Activated CD4-positive, alpha-beta T cell treated with anti-CD3 and anti-CD28 coated beads for 36 hours (primary cell): ENCODE measurements at regions not wholly inside any gene's neighbourhood (a gene's known extent, or its start where the extent isn't known, plus 50 kb on each side); places are given as distances from the start of the nearest gene placed in this dataset.

ENCODE experiments used
- ATAC-seq: fragments of 200-7000 bp; cut with Tn5 transposase; one replicate; pipeline ENCODE4 v1.10.0; 2021; ENCODE audit warnings: mild to moderate bottlenecking, moderate library complexity
- CTCF ChIA-PET: fragments of 350-600 bp; sonication (Branson Sonifier 250); formaldehyde crosslinking; loops from one replicate; lab custom pipeline; 2021; ENCODE audit warnings: antibody characterized with exemption; lab: Charles Lee
- POLR2A ChIA-PET: fragments of 350-600 bp; sonication (Branson Sonifier 250); formaldehyde crosslinking; loops from one replicate; lab custom pipeline; 2021; ENCODE audit warnings: antibody characterized with exemption, inconsistent platforms; lab: Charles Lee
- DNase-seq: peaks from one replicate; pipeline ENCODE4 v3.0.0-alpha.2; 2020
- H3K27ac Mint-ChIP-seq: one replicate; pipeline ENCODE4 v1.8.0; 2021; ENCODE audit warnings: mixed read lengths
- H3K27me3 Mint-ChIP-seq: one replicate; pipeline ENCODE4 v1.8.0; 2021; ENCODE audit warnings: mixed read lengths
- H3K36me3 Mint-ChIP-seq: one replicate; pipeline ENCODE4 v1.8.0; 2021; ENCODE audit warnings: low read depth, mixed read lengths
- H3K4me1 Mint-ChIP-seq: one replicate; pipeline ENCODE4 v1.8.0; 2021; ENCODE audit warnings: mixed read lengths
- H3K4me3 Mint-ChIP-seq: one replicate; pipeline ENCODE4 v1.8.0; 2021; ENCODE audit warnings: mild to moderate bottlenecking, moderate library complexity, mixed read lengths
- H3K9me3 Mint-ChIP-seq: one replicate; pipeline ENCODE4 v1.8.0; 2021; ENCODE audit warnings: low read depth, mixed read lengths
- intact Hi-C, 2 experiments: fragments of 100-400 bp; cut with DNase I in 1 of 2; cut with micrococcal nuclease in 1 of 2; formaldehyde crosslinking; loops; one replicate each; pipeline versions ENCODE4 v1.14.2 to v1.15.1; 2022 to 2024; cut with DNase I, micrococcal nuclease

DNA sequence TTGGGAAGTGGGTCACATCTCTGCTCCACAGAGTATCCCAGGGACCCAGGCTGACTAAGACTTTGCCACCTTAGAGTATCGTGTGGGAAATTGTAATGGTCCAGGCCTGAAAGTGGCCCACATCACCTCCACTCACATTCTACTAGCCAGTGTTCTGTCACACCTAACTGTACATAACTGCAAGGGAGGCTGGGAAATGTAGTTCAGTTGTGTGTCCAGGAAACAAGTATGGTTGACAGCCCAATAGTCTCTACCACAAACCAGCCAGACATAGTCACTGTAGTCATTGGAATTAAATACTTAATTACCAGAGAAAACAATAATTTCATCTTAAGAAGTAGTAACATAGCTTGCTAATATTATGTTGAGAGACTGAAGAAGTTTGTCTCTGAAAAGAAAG is 233.4 kb upstream of the S100G start:
- Mint-ChIP-seq H3K9me3 (no peaks in the 10 kb centered on the region), H3K4me3 (no peak overlapping the region), H3K36me3 (no peaks in the 10 kb centered on the region), H3K27ac (no peak overlapping the region), H3K27me3 (peaks cover 3% of the 10 kb centered on the region), H3K4me1 (no peaks in the 10 kb centered on the region)
- ATAC-seq (no peak), DNase-seq (no peak)
- CTCF ChIA-PET: interaction anchor here (0.8 kb wide), 1 partner anchor 19 kb away, joined by 3 read pairs; no protein-coding TSS in a partner anchor
- POLR2A ChIA-PET: no interaction called here
- intact Hi-C loops: no loop called here

- Mint-ChIP-seq H3K9me3 (no peaks in the 10 kb centered on the region), H3K36me3 (no peaks in the 10 kb centered on the region), H3K27me3 (no peaks in the 10 kb centered on the region), H3K4me1 (no peaks in the 10 kb centered on the region), H3K4me3 (no peak overlapping the region), H3K27ac (no peak overlapping the region)
- ChIA-PET POLR2A (no interaction called here), CTCF (no interaction called here)
- ATAC-seq (no peak), DNase-seq (no peak)
- intact Hi-C loops: no loop called here
These were observed 231.3 kb upstream of the S100G start for GRCh38 chrX:16418650-16419049.

DNA sequence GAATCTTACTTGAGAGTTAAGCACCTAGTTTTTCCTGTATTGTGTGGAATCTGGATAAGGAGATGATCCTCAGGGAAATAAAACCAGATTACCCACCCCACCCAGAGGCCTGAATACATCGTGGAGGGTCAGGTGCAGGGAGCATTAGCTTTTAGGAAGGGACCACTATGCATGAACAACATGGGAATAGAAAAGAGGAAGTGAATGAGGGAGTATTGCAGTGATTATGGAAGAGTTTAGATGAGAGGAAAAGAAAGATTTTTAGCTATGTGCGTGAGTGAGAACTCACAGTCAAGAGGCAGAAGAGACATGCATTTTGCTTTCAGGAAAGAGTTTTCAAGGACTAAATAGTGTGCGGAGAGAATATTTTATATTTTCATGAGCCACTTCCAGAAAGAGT is 222.3 kb upstream of the S100G start:
- intact Hi-C loops: no loop called here
- DNase-seq: no peak
- CTCF ChIA-PET: interaction anchor here (1.7 kb wide), 1 partner anchor 9 kb away, joined by 6 read pairs; no protein-coding TSS in a partner anchor

GRCh38 chrX:16429406-16429805 is 220.6 kb upstream of the S100G start:
- POLR2A ChIA-PET: no interaction called here
- Mint-ChIP-seq H3K4me3 (no peak overlapping the region), H3K27me3 (no peaks in the 10 kb centered on the region), H3K4me1 (peaks cover 13% of the 10 kb centered on the region), H3K36me3 (no peaks in the 10 kb centered on the region), H3K9me3 (no peaks in the 10 kb centered on the region), H3K27ac (no peak overlapping the region)
- CTCF ChIA-PET: interaction anchor here (1.5 kb wide), 1 partner anchor 14 kb away, joined by 3 read pairs; no protein-coding TSS in a partner anchor
- intact Hi-C loops: no loop called here
- DNase-seq (no peak), ATAC-seq (no peak)

More for the DNA sequence above, 222.3 kb upstream of the S100G start:
- no peak for ATAC-seq
- Mint-ChIP-seq H3K27me3 (no peaks in the 10 kb centered on the region), H3K36me3 (no peaks in the 10 kb centered on the region), H3K9me3 (no peaks in the 10 kb centered on the region), H3K27ac (no peak overlapping the region), H3K4me3 (no peak overlapping the region), H3K4me1 (peaks cover 9% of the 10 kb centered on the region)
- POLR2A ChIA-PET: no interaction called here

- ChIA-PET POLR2A (interaction anchor here (0.6 kb wide), 1 partner anchor 693 kb away, joined by 3 read pairs; the partner anchor contains the start of gene CA5B), CTCF (interaction anchor here (0.6 to 0.7 kb wide), 2 partner anchors 677 to 1380 kb away, joined by 3 read pairs; no protein-coding TSS in a partner anchor)
- H3K27ac Mint-ChIP-seq: no peak overlapping the region
- H3K9me3 Mint-ChIP-seq: no peaks in the 10 kb centered on the region
- H3K27me3 Mint-ChIP-seq: no peaks in the 10 kb centered on the region
- H3K36me3 Mint-ChIP-seq: no peaks in the 10 kb centered on the region
- DNase-seq (no peak), ATAC-seq (no peak)
- peaks cover 12% of the 10 kb centered on the region for H3K4me1 Mint-ChIP-seq
- H3K4me3 Mint-ChIP-seq: no peak overlapping the region
- intact Hi-C loops: loop anchor here in 1 of 2 experiments (10.0 kb wide), 1 partner anchor 666 kb away; no protein-coding TSS in a partner anchor
These were observed 218.7 kb upstream of the S100G start for GRCh38 chrX:16431266-16431665.

- no peaks in the 10 kb centered on the region for H3K9me3 Mint-ChIP-seq
- DNase-seq: peak; percentile 28
- no peak overlapping the region for H3K4me3 Mint-ChIP-seq
- CTCF ChIA-PET: interaction anchor here (0.6 to 0.8 kb wide), 2 partner anchors 264 to 359 kb away, joined by 3 read pairs; no protein-coding TSS in a partner anchor
- no peaks in the 10 kb centered on the region for H3K36me3 Mint-ChIP-seq
- H3K27ac Mint-ChIP-seq: no peak overlapping the region
- POLR2A ChIA-PET: no interaction called here
- no peak for ATAC-seq
- H3K4me1 Mint-ChIP-seq: peaks cover 12% of the 10 kb centered on the region
- H3K27me3 Mint-ChIP-seq: no peaks in the 10 kb centered on the region
- intact Hi-C loops: loop anchor here in 1 of 2 experiments (10.0 kb wide), 1 partner anchor 668 kb away; no protein-coding TSS in a partner anchor
These were observed 216.9 kb upstream of the S100G start for GRCh38 chrX:16433021-16433420.

GRCh38 chrX:16435399-16435986 is 214.5 kb upstream of the S100G start:
- ATAC-seq: no peak
- CTCF ChIA-PET: interaction anchor here (0.9 to 1.3 kb wide), 3 partner anchors 9 to 18 kb away, joined by 3 to 8 read pairs (median 7); no protein-coding TSS in a partner anchor

GRCh38 chrX:16436348-16437188 is 213.4 kb upstream of the S100G start:
- POLR2A ChIA-PET: no interaction called here
- Mint-ChIP-seq H3K36me3 (no peaks in the 10 kb centered on the region), H3K27me3 (no peaks in the 10 kb centered on the region), H3K27ac (no peak overlapping the region), H3K9me3 (no peaks in the 10 kb centered on the region), H3K4me1 (peaks cover 12% of the 10 kb centered on the region), H3K4me3 (no peak overlapping the region)
- DNase-seq (peak; percentile 77), ATAC-seq (peak; percentile 86)
- intact Hi-C loops: loop anchor here (2.0 to 10.0 kb wide), 3 partner anchors 234 to 672 kb away; no protein-coding TSS in a partner anchor
- CTCF ChIA-PET: interaction anchor here (0.6 to 1.7 kb wide), 15 partner anchors 8 to 294 kb away, joined by 3 to 8 read pairs (median 4); no protein-coding TSS in a partner anchor

More at GRCh38 chrX:16435399-16435986, 214.5 kb upstream of the S100G start:
- Mint-ChIP-seq H3K4me1 (peaks cover 12% of the 10 kb centered on the region), H3K9me3 (no peaks in the 10 kb centered on the region), H3K36me3 (no peaks in the 10 kb centered on the region), H3K27me3 (no peaks in the 10 kb centered on the region), H3K4me3 (no peak overlapping the region), H3K27ac (no peak overlapping the region)
- intact Hi-C loops: loop anchor here in 1 of 2 experiments (10.0 kb wide), 1 partner anchor 671 kb away; no protein-coding TSS in a partner anchor
- POLR2A ChIA-PET: no interaction called here
- DNase-seq: no peak

- DNase-seq (no peak), ATAC-seq (no peak)
- H3K36me3 Mint-ChIP-seq: no peaks in the 10 kb centered on the region
- no peaks in the 10 kb centered on the region for H3K4me1 Mint-ChIP-seq
- no peak overlapping the region for H3K4me3 Mint-ChIP-seq
- intact Hi-C loops: loop anchor here in 1 of 2 experiments (10.0 kb wide), 1 partner anchor 164 kb away; no protein-coding TSS in a partner anchor
- POLR2A ChIA-PET: no interaction called here
- no peaks in the 10 kb centered on the region for H3K27me3 Mint-ChIP-seq
- CTCF ChIA-PET: interaction anchor here (1.0 kb wide), 1 partner anchor 256 kb away, joined by 4 read pairs; no protein-coding TSS in a partner anchor
- no peaks in the 10 kb centered on the region for H3K9me3 Mint-ChIP-seq
- no peak overlapping the region for H3K27ac Mint-ChIP-seq
These were observed 209.5 kb upstream of the S100G start for GRCh38 chrX:16440446-16440845.

DNA sequence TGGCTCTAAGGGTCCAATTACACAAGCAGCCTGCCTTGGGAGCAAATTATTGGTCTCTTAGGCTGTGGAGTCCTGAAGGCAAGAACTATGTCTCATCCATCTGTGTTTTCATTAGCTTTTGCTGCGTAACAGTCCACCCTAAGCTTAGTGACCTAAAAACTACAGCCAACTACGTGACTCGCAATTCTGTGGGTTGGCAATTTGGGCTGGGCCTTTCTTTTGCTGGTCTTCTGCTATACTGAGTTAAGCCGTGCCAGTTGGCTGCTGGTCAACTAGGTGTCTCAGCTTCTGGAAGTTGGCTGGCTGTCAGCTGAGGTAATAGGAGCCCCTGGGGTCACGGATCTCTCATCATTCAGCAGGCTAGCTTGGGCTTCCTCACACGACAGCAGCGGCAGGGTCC is 205.6 kb upstream of the S100G start:
- H3K4me1 Mint-ChIP-seq: peaks cover 11% of the 10 kb centered on the region
- H3K27me3 Mint-ChIP-seq: no peaks in the 10 kb centered on the region
- POLR2A ChIA-PET: no interaction called here
- no peak for DNase-seq
- ATAC-seq: no peak
- no peaks in the 10 kb centered on the region for H3K9me3 Mint-ChIP-seq
- H3K36me3 Mint-ChIP-seq: no peaks in the 10 kb centered on the region
- H3K27ac Mint-ChIP-seq: no peak overlapping the region
- CTCF ChIA-PET: interaction anchor here (0.7 to 1.2 kb wide), 4 partner anchors 8 to 205 kb away, joined by 3 to 8 read pairs (median 4); no protein-coding TSS in a partner anchor
- intact Hi-C loops: loop anchor here in 1 of 2 experiments (10.0 kb wide), 1 partner anchor 160 kb away; no protein-coding TSS in a partner anchor
- no peak overlapping the region for H3K4me3 Mint-ChIP-seq
